Mesenchymal stem cell (in vitro differentiated cells and primary cell): ENCODE measurements at regions not wholly inside any gene's neighbourhood (a gene's known extent, or its start where the extent isn't known, plus 50 kb on each side); places are given as distances from the start of the nearest gene placed in this dataset.

Experiments
- DNase-seq: peaks from one replicate; pipeline ENCODE4 v3.0.0-alpha.2; 2013
- H2AFZ ChIP-seq: one replicate; pipeline ENCODE4 v1.6.1; 2013; ENCODE audit warnings: low read depth, mild to moderate bottlenecking, control low read depth, inconsistent platforms, low read length, moderate library complexity
- H2AK5ac ChIP-seq: 2 replicates; pipeline ENCODE4 v1.6.1; 2013; ENCODE audit warnings: low read length, moderate library complexity, mild to moderate bottlenecking, inconsistent platforms; ENCODE audit not compliant: severe bottlenecking
- H2BK120ac ChIP-seq: one replicate; pipeline ENCODE4 v1.6.1; 2013; ENCODE audit warnings: low read depth, mild to moderate bottlenecking, inconsistent platforms, low read length, moderate library complexity
- H2BK12ac ChIP-seq, 2 experiments: one replicate each; pipeline ENCODE4 v1.6.1; 2013; ENCODE audit warnings: inconsistent platforms in 2 of 2, low read length in 2 of 2, mild to moderate bottlenecking in 2 of 2, moderate library complexity in 2 of 2, control low read depth in 1 of 2
- H2BK15ac ChIP-seq: one replicate; pipeline ENCODE4 v1.6.1; 2013; ENCODE audit warnings: mild to moderate bottlenecking, low read depth, inconsistent platforms; ENCODE audit not compliant: poor library complexity, severe bottlenecking
- H2BK5ac ChIP-seq: 2 replicates; pipeline ENCODE4 v1.6.1; 2013; ENCODE audit warnings: low read depth, mild to moderate bottlenecking, low read length, control low read depth, inconsistent platforms; ENCODE audit not compliant: poor library complexity, severe bottlenecking
- H3K14ac ChIP-seq, 2 experiments: one replicate each; pipeline ENCODE4 v1.6.1; 2013; ENCODE audit warnings: inconsistent platforms in 2 of 2, low read length in 2 of 2, control low read depth in 1 of 2, mild to moderate bottlenecking in 1 of 2, moderate library complexity in 1 of 2
- H3K18ac ChIP-seq, 2 experiments: one replicate each; pipeline ENCODE4 v1.6.1; 2013; ENCODE audit warnings: inconsistent platforms in 2 of 2, low read length in 2 of 2, control low read depth in 1 of 2, low read depth in 1 of 2, mild to moderate bottlenecking in 1 of 2
- H3K23ac ChIP-seq, 2 experiments: one replicate each; pipeline ENCODE4 v1.6.1; 2013; ENCODE audit warnings: inconsistent platforms in 2 of 2, low read length in 2 of 2, mild to moderate bottlenecking in 2 of 2, moderate library complexity in 2 of 2, control low read depth in 1 of 2
- H3K27ac ChIP-seq: 2 replicates; pipeline ENCODE4 v1.5.1; 2013; ENCODE audit warnings: mild to moderate bottlenecking, moderate library complexity, low read length, control low read depth, inconsistent platforms; ENCODE audit not compliant: poor library complexity, severe bottlenecking
- H3K27me3 ChIP-seq, 2 experiments: 2 replicates each; pipeline versions ENCODE4 v1.6.1 to v1.7.0; 2013; ENCODE audit warnings: low read length in 2 of 2, mild to moderate bottlenecking in 2 of 2, moderate library complexity in 2 of 2, control low read depth in 1 of 2, inconsistent platforms in 1 of 2; ENCODE audit not compliant: control insufficient read depth in 1 of 2, insufficient read depth in 1 of 2
- H3K36me3 ChIP-seq, 2 experiments: 2 replicates each; pipeline versions ENCODE4 v1.6.1 to v1.7.0; 2013; ENCODE audit warnings: low read length in 2 of 2, control low read depth in 1 of 2, inconsistent platforms in 1 of 2, low read depth in 1 of 2, mild to moderate bottlenecking in 1 of 2; ENCODE audit not compliant: insufficient read depth in 2 of 2, control insufficient read depth in 1 of 2
- H3K4ac ChIP-seq, 2 experiments: one replicate each; pipeline ENCODE4 v1.6.1; 2013; ENCODE audit warnings: inconsistent platforms in 2 of 2, low read length in 2 of 2, mild to moderate bottlenecking in 2 of 2, moderate library complexity in 2 of 2, control low read depth in 1 of 2, low read depth in 1 of 2
- H3K4me1 ChIP-seq: 2 replicates; pipeline ENCODE4 v1.6.1; 2013; ENCODE audit warnings: low read depth, low read length, control low read depth; ENCODE audit not compliant: control insufficient read depth, insufficient read depth
- H3K4me2 ChIP-seq: 2 replicates; pipeline ENCODE4 v1.6.1; 2013; ENCODE audit warnings: low read length, mild to moderate bottlenecking, inconsistent platforms; ENCODE audit not compliant: poor library complexity, severe bottlenecking
- H3K4me3 ChIP-seq, 2 experiments: 2 replicates each; pipeline versions ENCODE4 v1.5.1 to v1.7.0; 2013; ENCODE audit warnings: low read length in 2 of 2, mild to moderate bottlenecking in 2 of 2, control low read depth in 1 of 2, low read depth in 1 of 2; ENCODE audit not compliant: insufficient read depth in 1 of 2
- H3K79me1 ChIP-seq: replicated peaks from 2 replicates; pipeline ENCODE4 v1.6.1; 2013; ENCODE audit warnings: mild to moderate bottlenecking, control low read depth, low read length, inconsistent platforms; ENCODE audit not compliant: poor library complexity, severe bottlenecking
- H3K9ac ChIP-seq: 2 replicates; pipeline ENCODE4 v1.7.0; 2013; ENCODE audit warnings: mild to moderate bottlenecking, low read length, moderate library complexity
- H3K9me3 ChIP-seq: 2 replicates; pipeline ENCODE4 v1.7.0; 2013; ENCODE audit warnings: mild to moderate bottlenecking, low read length; ENCODE audit not compliant: control insufficient read depth
- H4K8ac ChIP-seq: one replicate; pipeline ENCODE4 v1.6.1; 2013; ENCODE audit warnings: inconsistent platforms, mild to moderate bottlenecking, low read length, moderate library complexity
- H4K91ac ChIP-seq: one replicate; pipeline ENCODE4 v1.6.1; 2013; ENCODE audit warnings: mild to moderate bottlenecking, low read length, inconsistent platforms
- WGBS: methylation state at CpG from one replicate; pipeline ENCODE4 v1.1.7; 2013; ENCODE audit warnings: mixed read lengths; 5-methylcytosine and 5-hydroxymethylcytosine counted together

GRCh38 chr2:122249673-122250072, 494.2 kb downstream of the TSN start:
- no peak overlapping the region for H2BK15ac ChIP-seq
- H3K23ac ChIP-seq, result no peak overlapping the region
- no peaks in the 10 kb centered on the region for H3K36me3 ChIP-seq
- peaks cover 0 to 3% of the 10 kb centered on the region in 2 experiments for H3K27me3 ChIP-seq
- no peaks in the 10 kb centered on the region for H3K9me3 ChIP-seq
- no peak overlapping the region for H3K4me2 ChIP-seq
- peak overlapping the region; percentile 13 for H4K8ac ChIP-seq
- no peak overlapping the region for H2BK5ac ChIP-seq
- no peak overlapping the region for H4K91ac ChIP-seq
- DNase-seq, result no peak
- H3K27ac ChIP-seq, result no peak overlapping the region
- H3K4ac ChIP-seq, result no peak overlapping the region
- 49% methylated on average over 3 of the region's 3 CpGs for WGBS
- no peak overlapping the region for H2AK5ac ChIP-seq
- H3K9ac ChIP-seq, result no peak overlapping the region
- no peaks in the 10 kb centered on the region for H3K79me1 ChIP-seq
- no peaks in the 10 kb centered on the region for H3K4me1 ChIP-seq
- H3K4me3 ChIP-seq, result no peak overlapping the region
- H2AFZ ChIP-seq, result no peak overlapping the region
- no peak overlapping the region for H3K18ac ChIP-seq
- H3K14ac ChIP-seq, result no peak overlapping the region
- H2BK12ac ChIP-seq, result no peak overlapping the region
- H2BK120ac ChIP-seq, result no peak overlapping the region

- H3K14ac ChIP-seq, result no peak overlapping the region
- no peaks in the 10 kb centered on the region for H3K9me3 ChIP-seq
- no peak overlapping the region for H3K9ac ChIP-seq
- H2BK120ac ChIP-seq, result no peak overlapping the region
- H2AFZ ChIP-seq, result no peak overlapping the region
- 10% methylated on average over 1 of the region's 1 CpG for WGBS
- H3K79me1 ChIP-seq, result no peaks in the 10 kb centered on the region
- H3K27ac ChIP-seq, result no peak overlapping the region
- H2AK5ac ChIP-seq, result no peak overlapping the region
- H4K8ac ChIP-seq, result no peak overlapping the region
- no peak overlapping the region for H3K4me2 ChIP-seq
- H2BK12ac ChIP-seq, result no peak overlapping the region
- no peak overlapping the region for H2BK5ac ChIP-seq
- H2BK15ac ChIP-seq, result no peak overlapping the region
- no peaks in the 10 kb centered on the region for H3K4me1 ChIP-seq
- peaks cover 0 to 3% of the 10 kb centered on the region in 2 experiments for H3K27me3 ChIP-seq
- H3K4me3 ChIP-seq, result no peak overlapping the region
- DNase-seq, result no peak
- no peak overlapping the region for H3K18ac ChIP-seq
- H3K36me3 ChIP-seq, result no peaks in the 10 kb centered on the region
- H3K4ac ChIP-seq, result no peak overlapping the region
- no peak overlapping the region for H4K91ac ChIP-seq
- no peak overlapping the region for H3K23ac ChIP-seq
These were observed 495.7 kb downstream of the TSN start for GRCh38 chr2:122251158-122251557.

GRCh38 chr2:122251566-122251965, 496.1 kb downstream of the TSN start:
- 63% methylated on average over 2 of the region's 2 CpGs for WGBS
- no peak overlapping the region for H3K4me2 ChIP-seq
- H4K91ac ChIP-seq, result no peak overlapping the region
- no peak for DNase-seq
- H2BK12ac ChIP-seq, result no peak overlapping the region
- no peak overlapping the region for H3K9ac ChIP-seq
- H3K4ac ChIP-seq, result no peak overlapping the region
- no peak overlapping the region for H3K14ac ChIP-seq
- H2BK15ac ChIP-seq, result no peak overlapping the region
- H3K36me3 ChIP-seq, result no peaks in the 10 kb centered on the region
- no peak overlapping the region for H2BK120ac ChIP-seq
- H3K27me3 ChIP-seq, result peaks cover 0 to 3% of the 10 kb centered on the region in 2 experiments
- no peak overlapping the region for H4K8ac ChIP-seq
- H3K4me1 ChIP-seq, result no peaks in the 10 kb centered on the region
- no peak overlapping the region for H3K18ac ChIP-seq
- H3K9me3 ChIP-seq, result no peaks in the 10 kb centered on the region
- H2BK5ac ChIP-seq, result no peak overlapping the region
- H3K23ac ChIP-seq, result no peak overlapping the region
- no peak overlapping the region for H2AFZ ChIP-seq
- no peak overlapping the region for H3K27ac ChIP-seq
- no peak overlapping the region for H3K4me3 ChIP-seq
- H3K79me1 ChIP-seq, result no peaks in the 10 kb centered on the region
- H2AK5ac ChIP-seq, result no peak overlapping the region

GRCh38 chr2:122255924-122256323, 500.5 kb downstream of the TSN start:
- Histone ChIP-seq H3K79me1 (no peaks in the 10 kb centered on the region), H3K23ac (no peak overlapping the region), H2AK5ac (no peak overlapping the region), H2AFZ (no peak overlapping the region), H2BK5ac (no peak overlapping the region), H3K4ac (no peak overlapping the region), H2BK12ac (no peak overlapping the region), H3K27me3 (no peaks in the 10 kb centered on the region), H3K4me1 (no peaks in the 10 kb centered on the region), H3K4me2 (no peak overlapping the region), H2BK120ac (no peak overlapping the region), H3K36me3 (no peaks in the 10 kb centered on the region), H4K8ac (no peak overlapping the region), H3K9ac (no peak overlapping the region), H3K27ac (no peak overlapping the region), H4K91ac (no peak overlapping the region), H2BK15ac (no peak overlapping the region), H3K4me3 (no peak overlapping the region), H3K18ac (no peak overlapping the region), H3K14ac (no peak overlapping the region), H3K9me3 (no peaks in the 10 kb centered on the region)
- no peak for DNase-seq
